GM18868 (cell line): ENCODE measurements at regions not wholly inside any gene's neighbourhood (a gene's known extent, or its start where the extent isn't known, plus 50 kb on each side); places are given as distances from the start of the nearest gene placed in this dataset.

Source experiments
- ATAC-seq: cut with Tn5 transposase; IDR thresholded peaks from one replicate; pipeline ENCODE4 v1.9.1; 2021; ENCODE audit warnings: mild to moderate bottlenecking, moderate library complexity; ENCODE audit not compliant: unreplicated experiment

DNA sequence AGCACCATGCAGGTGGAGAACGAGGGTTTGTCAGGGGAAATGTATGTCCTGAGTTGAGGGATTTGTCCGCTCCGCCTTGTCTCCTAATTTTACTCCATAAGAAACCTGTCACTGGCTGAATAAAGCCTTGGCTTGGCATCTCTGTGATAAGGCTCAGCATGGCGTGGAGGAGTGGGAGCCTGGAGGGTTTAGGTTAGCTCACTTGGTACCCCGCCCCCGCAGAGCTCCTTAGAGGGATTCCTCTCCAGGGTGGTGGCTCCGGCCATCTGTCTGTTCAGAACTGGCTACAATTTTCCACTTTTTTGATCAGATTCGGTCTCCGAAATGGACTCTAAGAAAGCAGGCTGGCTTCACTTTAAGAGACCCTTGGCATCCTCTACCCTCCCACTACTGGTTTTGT is 192.2 kb upstream of the SYNDIG1 start:
- ATAC-seq = no peak

DNA sequence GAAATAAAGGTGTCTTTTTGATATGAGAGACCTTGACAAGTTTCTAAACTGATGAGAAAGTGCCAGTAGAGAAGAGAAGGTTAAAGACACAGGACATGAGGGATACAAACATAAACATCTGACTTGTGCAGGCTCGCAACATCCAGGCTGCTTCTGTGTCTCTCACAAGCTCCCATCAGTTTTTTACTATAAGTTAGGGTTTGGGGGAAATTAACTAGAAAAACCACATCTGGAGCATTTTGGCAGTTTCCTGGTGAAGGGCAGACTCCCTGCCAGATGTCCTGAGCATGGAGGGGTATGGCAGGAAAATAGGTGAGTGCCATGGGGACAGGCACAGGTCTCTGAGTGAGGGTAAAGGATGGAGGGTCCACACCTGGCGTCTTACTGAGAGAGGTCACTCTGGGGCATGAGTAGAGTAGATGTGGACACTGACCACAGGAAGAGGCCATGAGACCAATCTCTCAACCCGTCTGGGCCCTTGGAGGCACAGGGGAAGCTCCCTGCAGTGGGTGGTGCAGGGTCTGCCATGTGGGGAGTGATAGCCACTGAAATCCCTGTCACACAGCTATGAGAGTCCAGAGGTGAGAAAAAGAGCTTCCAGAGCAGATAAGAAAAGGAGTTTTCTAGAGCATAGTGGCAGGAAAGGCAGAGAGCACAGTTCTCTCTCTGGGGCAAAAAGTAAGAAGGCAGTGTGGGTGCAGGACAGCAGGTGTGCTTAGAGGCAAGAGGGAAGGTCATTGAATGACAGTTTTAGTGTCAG is 193.3 kb upstream of the SYNDIG1 start:
- ATAC-seq = no peak

GRCh38 chr20:24273251-24273650 is 196.2 kb upstream of the SYNDIG1 start:
- no peak for ATAC-seq

DNA sequence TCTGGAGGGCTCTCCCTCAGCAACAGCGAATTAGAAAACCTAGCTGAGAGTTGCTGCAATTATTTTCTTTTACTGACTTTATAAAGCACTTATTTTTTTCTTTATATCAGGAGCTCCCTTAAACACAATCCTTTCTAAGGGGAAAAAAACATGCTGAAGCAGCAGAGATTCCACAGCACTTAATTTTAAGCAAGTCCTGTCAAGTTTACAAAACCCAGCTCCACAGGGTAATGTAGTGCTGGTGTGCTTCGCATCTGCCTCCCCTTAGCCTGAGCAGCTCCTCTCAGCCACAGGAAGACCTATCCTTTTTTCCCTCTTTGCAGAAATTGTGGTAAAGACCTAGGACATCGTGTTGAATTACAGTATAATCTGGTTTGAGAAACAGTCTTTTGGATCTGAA is 208.1 kb upstream of the SYNDIG1 start:
- ATAC-seq = no peak

- ATAC-seq = no peak
Measured at GRCh38 chr20:24257171-24257570, 212.3 kb upstream of the SYNDIG1 start.

DNA sequence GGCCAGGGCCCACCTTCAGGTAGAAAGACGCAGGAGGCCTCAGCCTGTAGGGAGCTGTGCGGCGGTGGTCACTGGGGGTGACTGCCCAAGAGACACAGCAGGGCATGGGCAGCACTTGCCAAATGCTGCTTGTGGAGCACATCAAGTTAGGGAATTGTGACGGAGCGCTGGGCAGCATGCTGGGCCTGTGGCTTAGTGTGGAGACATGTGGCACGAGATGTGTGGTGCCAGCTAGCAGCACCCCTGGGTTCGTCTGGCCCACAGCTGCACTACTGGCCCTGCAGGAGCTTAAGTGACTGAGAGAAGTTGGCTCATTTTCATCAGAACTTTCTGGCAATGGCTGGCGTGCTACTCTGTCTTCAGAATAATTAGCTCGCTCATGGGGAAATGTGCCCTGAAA is 213.1 kb upstream of the SYNDIG1 start:
- ATAC-seq = no peak

GRCh38 chr20:24254480-24254879 is 214.9 kb upstream of the SYNDIG1 start:
- no peak for ATAC-seq

DNA sequence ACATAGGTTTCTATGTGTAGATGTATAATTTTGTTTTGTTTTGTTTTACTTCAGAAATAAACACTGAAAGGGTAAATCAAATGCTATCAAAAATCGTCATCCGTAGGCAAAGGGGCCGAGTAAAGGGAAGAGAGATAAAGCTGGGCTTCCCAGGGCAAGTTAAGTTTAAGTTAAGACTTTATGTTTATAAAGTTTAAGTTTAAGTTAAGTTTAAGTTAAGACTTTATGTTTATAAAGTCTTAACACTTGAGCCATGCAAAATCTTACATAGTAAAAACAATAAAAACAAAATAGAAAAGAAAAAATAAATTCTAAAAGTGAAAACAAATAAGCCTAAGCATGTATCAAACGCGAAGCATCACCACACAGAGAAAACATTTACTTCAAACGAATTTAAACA is 216.1 kb upstream of the SYNDIG1 start:
- no peak for ATAC-seq

GRCh38 chr20:24245094-24245493 is 224.3 kb upstream of the SYNDIG1 start:
- ATAC-seq = no peak

DNA sequence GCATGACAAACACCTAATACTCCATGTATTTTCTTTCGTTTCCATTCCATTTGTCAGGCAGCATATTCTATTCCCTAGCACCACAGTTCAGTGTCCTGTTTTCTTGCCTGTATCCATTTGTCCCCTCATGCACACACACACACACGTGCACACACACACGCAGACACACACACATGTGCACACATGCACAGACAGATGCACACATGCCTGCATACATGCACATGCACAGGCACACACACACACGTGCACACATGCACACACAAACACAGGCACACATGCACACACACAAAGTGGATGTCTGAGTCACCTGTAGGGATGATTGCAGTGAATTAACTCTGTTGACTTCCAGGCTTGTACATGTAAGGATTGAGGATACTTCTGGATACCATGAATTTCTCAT is 226.7 kb upstream of the SYNDIG1 start:
- ATAC-seq = no peak

GRCh38 chr20:24241466-24241865 is 228.0 kb upstream of the SYNDIG1 start:
- ATAC-seq = no peak

GRCh38 chr20:24236963-24237362 is 232.5 kb upstream of the SYNDIG1 start:
- ATAC-seq = no peak

DNA sequence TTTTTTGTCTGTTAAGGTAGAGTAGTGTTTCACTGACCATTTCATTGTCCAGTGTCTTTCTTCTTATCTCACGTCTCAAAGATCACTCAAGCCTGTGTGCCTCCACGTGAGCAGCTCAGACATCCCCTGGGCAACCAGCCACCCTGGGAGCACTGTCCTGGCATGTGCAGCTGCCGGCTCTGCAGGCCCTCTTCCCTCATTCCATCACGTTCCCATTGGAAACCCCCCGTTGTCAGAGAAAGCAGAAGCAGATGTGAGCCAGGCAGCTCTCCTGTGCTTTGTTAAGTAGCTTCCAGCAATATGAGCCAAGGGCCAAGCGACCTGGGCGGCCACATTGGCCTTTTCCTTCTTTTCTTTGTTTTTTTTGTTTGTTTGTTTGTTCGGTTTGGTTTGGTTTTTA is 233.2 kb upstream of the SYNDIG1 start:
- no peak for ATAC-seq

DNA sequence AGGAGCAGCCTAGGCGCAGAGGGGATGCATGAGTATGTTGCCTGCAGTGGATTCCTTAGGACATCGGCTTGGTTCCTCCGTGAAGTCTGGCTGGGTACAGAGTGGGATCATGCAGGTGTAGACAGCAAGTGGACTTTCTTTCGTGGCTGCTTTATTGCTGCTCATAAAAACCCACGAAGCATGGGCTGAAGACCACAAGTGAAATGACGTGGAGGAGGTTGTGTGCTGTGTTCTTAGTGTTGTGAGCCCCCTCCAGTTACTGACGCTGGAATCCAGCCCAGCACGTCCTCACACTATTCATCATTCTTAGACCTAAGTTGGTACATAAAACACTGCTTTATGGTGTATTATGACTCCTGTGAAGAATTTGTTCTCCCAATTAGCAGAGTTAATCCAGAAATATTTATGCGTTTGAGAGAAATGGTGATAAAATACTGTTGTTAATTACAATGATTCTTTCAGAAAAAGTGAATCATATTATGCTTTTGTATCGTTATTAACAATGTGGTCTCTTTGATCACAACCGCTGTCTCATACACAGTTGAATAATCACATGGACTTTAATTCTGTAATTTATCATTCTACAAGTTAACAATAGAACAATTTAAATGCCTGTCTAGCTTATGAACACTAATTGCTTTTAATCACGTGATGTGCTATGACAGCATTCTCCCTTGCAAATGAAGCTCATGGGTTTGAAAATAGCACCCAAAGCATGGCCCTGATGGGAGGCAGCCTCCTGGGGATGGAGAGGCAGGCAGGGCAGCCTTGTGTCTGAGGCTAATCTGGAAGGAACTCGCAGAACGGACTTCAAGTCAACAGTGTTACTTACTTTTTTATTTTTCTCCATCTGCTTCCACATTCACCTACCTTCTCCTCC is 233.9 kb upstream of the SYNDIG1 start:
- no peak for ATAC-seq

GRCh38 chr20:24227600-24227999 is 239.0 kb upstream of the GGTLC1 start:
- ATAC-seq = no peak

DNA sequence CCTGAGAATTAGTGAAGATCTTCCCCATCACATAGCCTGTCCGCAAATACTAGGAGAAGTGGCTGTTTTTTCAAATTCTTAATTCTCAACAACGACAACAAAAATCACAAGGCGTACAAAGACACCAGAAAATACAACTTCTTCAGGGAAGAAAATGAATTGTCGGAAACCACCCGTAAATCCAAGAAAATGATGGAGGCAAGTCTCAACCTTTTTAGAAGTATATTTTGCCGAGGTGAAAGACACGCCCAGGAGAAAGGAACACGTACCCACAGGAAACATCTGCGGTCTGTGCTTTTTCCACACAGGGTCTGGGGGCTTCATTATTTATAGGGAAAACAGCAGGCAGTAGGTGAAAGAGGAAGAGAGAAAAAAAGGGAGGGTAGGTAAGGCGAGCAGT is 223.9 kb upstream of the GGTLC1 start:
- no peak for ATAC-seq

DNA sequence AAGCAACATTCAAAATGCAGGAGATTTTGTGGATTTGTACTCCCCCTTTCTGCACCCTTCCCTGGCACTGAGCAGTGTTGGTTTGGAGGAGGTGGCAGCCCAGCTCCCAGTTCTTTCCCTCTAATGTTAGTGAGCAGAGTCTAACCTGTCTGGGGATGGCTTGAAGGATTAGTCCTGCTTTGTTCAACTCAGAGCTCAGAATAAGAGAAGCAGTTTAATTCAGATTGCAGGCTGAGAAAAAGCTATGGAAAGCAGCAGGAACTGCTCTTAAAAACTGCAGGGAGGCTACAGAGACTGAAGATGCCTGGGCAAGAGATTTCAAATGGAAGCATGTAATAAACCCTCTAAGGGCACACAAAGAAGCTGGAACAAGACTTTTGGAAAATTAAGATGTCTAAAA is 223.4 kb upstream of the GGTLC1 start:
- ATAC-seq = no peak

GRCh38 chr20:24210356-24210755 is 221.8 kb upstream of the GGTLC1 start:
- ATAC-seq = no peak

GRCh38 chr20:24208652-24209051 is 220.1 kb upstream of the GGTLC1 start:
- ATAC-seq = no peak

- ATAC-seq = no peak
Measured at GRCh38 chr20:24207803-24208300, 219.3 kb upstream of the GGTLC1 start.

GRCh38 chr20:24206995-24207394 is 218.4 kb upstream of the GGTLC1 start:
- no peak for ATAC-seq
